ENCODE measurements at regions not wholly inside any gene's neighbourhood (a gene's known extent, or its start where the extent isn't known, plus 50 kb on each side); places are given as distances from the start of the nearest gene placed in this dataset.

DNA sequence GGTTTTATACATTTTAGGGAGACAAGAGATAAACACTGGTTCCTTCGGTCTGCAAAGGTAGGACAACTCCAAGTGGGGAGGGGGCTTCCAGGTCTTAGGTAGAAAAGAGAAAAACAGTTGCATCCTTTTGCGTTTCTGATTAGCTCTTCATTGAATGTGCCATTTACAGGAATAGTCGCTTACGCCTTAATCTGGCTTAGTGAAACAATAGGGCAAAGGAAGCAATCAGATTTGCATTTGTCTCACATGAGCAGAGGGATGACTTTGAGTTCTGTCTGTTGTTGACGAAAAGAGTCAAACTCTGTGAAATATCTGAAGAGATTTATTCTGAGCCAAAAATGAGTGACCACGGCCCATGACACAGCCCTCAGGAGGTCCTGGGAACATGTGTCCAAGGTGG is 166.0 kb upstream of the ATP10A start:
- TF ChIP-seq, protein P1, sequence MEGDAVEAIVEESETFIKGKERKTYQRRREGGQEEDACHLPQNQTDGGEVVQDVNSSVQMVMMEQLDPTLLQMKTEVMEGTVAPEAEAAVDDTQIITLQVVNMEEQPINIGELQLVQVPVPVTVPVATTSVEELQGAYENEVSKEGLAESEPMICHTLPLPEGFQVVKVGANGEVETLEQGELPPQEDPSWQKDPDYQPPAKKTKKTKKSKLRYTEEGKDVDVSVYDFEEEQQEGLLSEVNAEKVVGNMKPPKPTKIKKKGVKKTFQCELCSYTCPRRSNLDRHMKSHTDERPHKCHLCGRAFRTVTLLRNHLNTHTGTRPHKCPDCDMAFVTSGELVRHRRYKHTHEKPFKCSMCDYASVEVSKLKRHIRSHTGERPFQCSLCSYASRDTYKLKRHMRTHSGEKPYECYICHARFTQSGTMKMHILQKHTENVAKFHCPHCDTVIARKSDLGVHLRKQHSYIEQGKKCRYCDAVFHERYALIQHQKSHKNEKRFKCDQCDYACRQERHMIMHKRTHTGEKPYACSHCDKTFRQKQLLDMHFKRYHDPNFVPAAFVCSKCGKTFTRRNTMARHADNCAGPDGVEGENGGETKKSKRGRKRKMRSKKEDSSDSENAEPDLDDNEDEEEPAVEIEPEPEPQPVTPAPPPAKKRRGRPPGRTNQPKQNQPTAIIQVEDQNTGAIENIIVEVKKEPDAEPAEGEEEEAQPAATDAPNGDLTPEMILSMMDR (IDR thresholded peaks at IDR 0.05; ENCODE audit: poor library complexity) = no peak
- no peak for TF ChIP-seq EZH2 (IDR thresholded peaks at IDR 0.05; ENCODE audit: borderline replicate concordance)

Measured in hepatocyte (in vitro differentiated cells).